BE2C (cell line): ENCODE measurements at regions not wholly inside any gene's neighbourhood (a gene's known extent, or its start where the extent isn't known, plus 50 kb on each side); places are given as distances from the start of the nearest gene placed in this dataset.

ENCODE experiments used
- DNase-seq: peaks from one replicate; pipeline ENCODE4 v3.0.0-alpha.2; 2020
- H3K27me3 ChIP-seq: fragments of 250-450 bp; sonication (Bioruptor Pico); 2 replicates; pipeline ENCODE4 v1.5.1; 2020; ENCODE audit warnings: mild to moderate bottlenecking
- H3K36me3 ChIP-seq: fragments of 250-450 bp; sonication (Bioruptor Pico); 2 replicates; pipeline ENCODE4 v1.5.1; 2020; ENCODE audit warnings: mild to moderate bottlenecking
- H3K4me1 ChIP-seq: fragments of 250-450 bp; sonication (Bioruptor Pico); 2 replicates; pipeline ENCODE4 v1.5.1; 2020
- H3K4me3 ChIP-seq: 2 replicates; pipeline ENCODE4 v1.5.1; 2011; ENCODE audit warnings: low read depth, low read length
- H3K9me3 ChIP-seq: fragments of 250-450 bp; sonication (Bioruptor Pico); 2 replicates; pipeline ENCODE4 v1.5.1; 2020
- TF ChIP-seq, protein P1 (sequence below): IDR thresholded peaks from 2 replicates; pipeline ENCODE4 v1.5.1; 2012; ENCODE audit warnings: mild to moderate bottlenecking, low read depth, low read length

DNA sequence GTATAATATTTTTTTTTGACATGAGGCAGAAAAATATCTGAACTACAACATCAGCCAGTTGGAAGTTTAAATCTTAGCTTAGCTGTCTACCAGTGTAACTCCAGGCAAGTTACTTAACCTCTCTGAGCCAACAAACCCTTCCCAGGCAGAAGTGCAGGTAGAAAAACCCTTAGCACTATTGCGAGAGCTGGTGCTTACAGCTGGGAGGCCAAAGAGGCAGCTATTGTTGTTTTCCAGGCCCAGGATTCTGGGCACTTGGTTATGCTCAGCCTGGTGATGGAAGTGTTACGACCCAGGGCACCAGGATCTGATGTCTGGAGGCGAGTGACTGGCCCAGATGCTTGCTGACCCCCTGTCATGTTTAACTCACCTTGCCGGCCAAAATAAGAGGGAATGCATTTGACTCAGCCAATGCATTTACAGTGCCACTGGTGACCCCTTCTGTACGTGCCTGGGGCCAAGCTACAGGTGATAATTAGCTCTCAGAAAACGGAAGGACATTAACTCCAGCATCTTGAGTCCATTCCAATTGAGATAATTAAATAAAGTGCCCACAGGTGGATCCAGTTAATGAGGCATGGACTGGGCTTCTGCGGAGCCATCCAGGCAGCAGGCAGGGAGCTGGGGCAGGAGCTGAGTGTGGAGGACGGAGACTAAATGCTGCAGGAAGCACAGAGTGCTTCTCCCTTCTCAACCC lies 126.5 kb upstream of the HABP2 start:
- Histone ChIP-seq H3K4me1 (peaks cover 3% of the 10 kb centered on the region; the same call in 1 of the 2 replicates), H3K27me3 (no peaks in the 10 kb centered on the region), H3K36me3 (no peaks in the 10 kb centered on the region), H3K4me3 (no peak overlapping the region), H3K9me3 (no peaks in the 10 kb centered on the region)
- DNase-seq = peak; percentile 11
- TF ChIP-seq, protein P1, sequence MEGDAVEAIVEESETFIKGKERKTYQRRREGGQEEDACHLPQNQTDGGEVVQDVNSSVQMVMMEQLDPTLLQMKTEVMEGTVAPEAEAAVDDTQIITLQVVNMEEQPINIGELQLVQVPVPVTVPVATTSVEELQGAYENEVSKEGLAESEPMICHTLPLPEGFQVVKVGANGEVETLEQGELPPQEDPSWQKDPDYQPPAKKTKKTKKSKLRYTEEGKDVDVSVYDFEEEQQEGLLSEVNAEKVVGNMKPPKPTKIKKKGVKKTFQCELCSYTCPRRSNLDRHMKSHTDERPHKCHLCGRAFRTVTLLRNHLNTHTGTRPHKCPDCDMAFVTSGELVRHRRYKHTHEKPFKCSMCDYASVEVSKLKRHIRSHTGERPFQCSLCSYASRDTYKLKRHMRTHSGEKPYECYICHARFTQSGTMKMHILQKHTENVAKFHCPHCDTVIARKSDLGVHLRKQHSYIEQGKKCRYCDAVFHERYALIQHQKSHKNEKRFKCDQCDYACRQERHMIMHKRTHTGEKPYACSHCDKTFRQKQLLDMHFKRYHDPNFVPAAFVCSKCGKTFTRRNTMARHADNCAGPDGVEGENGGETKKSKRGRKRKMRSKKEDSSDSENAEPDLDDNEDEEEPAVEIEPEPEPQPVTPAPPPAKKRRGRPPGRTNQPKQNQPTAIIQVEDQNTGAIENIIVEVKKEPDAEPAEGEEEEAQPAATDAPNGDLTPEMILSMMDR = no peak

DNA sequence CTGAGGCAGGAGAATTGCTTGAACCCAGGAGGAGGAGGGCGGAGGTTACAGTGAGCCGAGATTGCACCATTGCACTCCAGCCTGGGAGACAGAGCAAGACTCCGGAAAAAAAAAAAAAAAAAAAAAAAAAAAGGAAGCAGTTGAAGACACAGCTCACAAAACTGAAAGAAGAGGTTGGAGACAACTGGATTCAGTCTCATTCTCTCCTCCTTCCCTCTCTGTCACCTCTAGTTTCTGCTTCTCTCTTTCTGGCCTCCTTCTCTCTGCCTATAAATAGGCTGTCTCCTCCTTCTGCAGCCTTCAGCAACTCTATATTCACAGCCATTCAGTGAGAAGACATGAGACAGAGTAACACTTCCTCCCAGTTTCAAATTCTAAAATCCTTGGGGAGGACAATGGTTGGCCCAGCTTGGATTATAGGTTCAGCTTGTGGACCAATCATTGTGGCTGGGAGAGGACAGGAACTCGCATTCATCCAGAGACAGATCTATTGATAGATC lies 125.6 kb upstream of the HABP2 start:
- no peaks in the 10 kb centered on the region for H3K27me3 ChIP-seq
- H3K4me1 ChIP-seq = peaks cover 3% of the 10 kb centered on the region
- H3K4me3 ChIP-seq = no peak overlapping the region
- H3K36me3 ChIP-seq = no peaks in the 10 kb centered on the region
- TF ChIP-seq, protein P1 = no peak
- no peak for DNase-seq
- no peaks in the 10 kb centered on the region for H3K9me3 ChIP-seq

DNA sequence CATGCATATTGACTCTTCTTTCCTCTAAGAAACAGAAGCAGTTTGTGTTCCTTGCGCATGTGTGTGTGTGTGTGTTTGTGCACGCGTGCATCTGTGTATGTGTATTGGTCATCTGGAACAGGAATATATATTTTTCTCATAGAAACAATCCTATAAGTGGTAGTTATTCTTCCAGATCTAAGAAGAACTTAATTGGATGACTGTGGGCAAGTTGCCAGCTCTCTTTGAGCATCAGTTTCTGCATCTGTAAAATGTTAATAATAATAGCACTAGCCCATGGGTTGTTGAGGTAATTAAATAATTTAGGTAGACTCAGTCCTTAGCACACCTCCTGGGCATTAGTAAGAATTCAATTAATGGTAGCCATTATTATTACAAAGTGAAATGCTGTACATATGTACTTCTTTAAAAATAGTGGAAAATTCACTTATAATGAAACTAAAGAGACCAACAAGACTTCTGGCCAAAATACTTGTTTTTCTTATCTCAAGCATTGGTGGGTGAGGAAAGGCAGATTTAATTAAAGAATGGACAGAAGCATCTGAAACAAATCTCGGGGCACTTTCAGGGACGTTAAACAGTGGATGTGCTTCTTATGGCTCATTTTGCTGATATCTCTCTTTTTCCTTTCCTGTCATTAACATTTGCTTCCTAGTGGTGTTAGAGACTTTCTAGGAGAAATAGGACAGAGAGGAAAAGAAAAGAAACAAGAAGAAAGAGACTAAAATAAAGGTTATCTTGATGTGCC lies 124.9 kb upstream of the HABP2 start:
- Histone ChIP-seq H3K9me3 (no peaks in the 10 kb centered on the region), H3K4me3 (no peak overlapping the region), H3K36me3 (no peaks in the 10 kb centered on the region), H3K4me1 (peaks cover 3% of the 10 kb centered on the region), H3K27me3 (no peaks in the 10 kb centered on the region)
- TF ChIP-seq, protein P1 = no peak
- peak; percentile 20 for DNase-seq

DNA sequence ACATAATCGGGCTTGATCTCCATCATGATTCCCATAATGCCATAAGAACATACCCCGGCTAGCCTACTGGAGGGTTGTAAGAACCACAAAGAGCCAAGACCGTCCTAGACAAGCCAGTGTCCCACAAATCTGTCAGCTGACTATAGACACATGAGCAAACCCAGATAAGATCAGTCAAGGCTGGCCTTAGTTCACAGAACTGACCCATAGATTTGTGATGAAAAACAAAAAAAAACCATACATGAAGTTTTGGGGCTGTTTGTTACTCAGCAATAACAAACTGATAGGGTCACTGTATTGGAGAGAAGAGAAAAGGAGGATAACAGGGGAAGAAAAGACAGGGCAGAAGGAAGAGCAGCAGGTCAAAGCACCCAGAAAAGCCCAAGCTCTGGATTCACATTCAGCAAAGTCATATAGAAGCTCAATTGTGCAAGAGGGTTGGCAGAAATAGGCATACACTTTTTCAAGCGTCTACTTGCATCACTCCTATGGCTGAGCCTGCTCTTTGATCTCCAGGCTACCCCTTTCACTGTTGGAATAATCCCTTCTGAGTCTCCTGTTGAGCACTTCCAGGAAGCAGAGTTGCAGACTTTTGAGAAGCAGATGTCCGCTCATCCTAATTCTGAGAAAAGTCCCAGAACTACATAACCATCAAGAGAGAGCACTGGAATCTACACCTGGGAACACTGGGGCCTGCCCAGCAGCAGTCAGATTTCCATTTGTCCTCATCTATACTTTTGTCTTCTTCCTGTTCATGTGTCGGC lies 122.0 kb upstream of the HABP2 start:
- Histone ChIP-seq H3K36me3 (no peaks in the 10 kb centered on the region), H3K27me3 (no peaks in the 10 kb centered on the region), H3K9me3 (no peaks in the 10 kb centered on the region), H3K4me1 (peaks cover 3% of the 10 kb centered on the region), H3K4me3 (no peak overlapping the region)
- TF ChIP-seq, protein P1 = no peak
- no peak for DNase-seq

DNA sequence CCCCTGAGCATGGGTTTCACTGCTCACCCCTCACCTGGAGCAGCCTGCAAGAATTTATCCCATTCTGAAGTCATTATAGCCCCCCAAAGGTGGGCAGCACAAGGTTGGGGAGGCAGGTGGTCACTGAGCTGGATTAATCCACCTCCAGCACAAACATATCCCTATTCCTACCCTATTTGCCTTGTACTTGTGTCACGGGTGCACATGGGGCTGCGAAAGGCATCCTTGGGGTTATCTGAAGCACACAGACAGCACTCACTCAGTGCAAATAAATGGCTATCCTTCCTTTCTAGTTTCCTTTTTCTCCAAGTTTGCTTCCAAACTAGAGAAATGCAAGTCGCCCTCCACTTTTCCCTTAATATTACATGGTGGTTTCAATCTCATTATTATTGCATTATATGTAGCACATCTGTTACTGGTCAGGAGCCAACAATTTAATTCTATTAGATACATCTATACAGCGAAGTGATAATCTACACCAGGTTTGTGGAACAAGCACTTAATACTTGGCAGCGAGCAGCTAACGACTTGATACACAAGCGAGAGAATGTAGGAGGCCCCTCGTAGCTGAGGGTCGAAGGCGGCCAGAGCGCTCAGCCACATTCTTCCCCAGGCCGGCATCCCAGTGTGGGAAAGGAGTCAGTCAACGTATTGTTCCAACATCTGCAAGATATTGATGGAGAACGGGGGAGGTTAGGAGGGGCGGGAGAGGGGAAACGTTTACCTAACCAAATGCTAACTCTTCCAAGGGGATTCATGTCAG lies 121.3 kb upstream of the HABP2 start:
- Histone ChIP-seq H3K4me1 (peaks cover 3% of the 10 kb centered on the region), H3K9me3 (no peaks in the 10 kb centered on the region), H3K4me3 (no peak overlapping the region), H3K36me3 (no peaks in the 10 kb centered on the region), H3K27me3 (no peaks in the 10 kb centered on the region)
- TF ChIP-seq, protein P1 = no peak
- peak; percentile 20 for DNase-seq
